Keratinocyte (primary cell): ENCODE measurements at regions not wholly inside any gene's neighbourhood (a gene's known extent, or its start where the extent isn't known, plus 50 kb on each side); places are given as distances from the start of the nearest gene placed in this dataset.

Experiments used
- DNase-seq: peaks from one replicate; pipeline ENCODE4 v3.0.0-alpha.2; 2011; ENCODE audit warnings: low read depth, missing footprints, low spot score
- FAIRE-seq: peaks from 2 replicates; lab custom pipeline; 2011; peaks lifted over from hg19 to GRCh38; lab: Jason Lieb, UNC
- H2AFZ ChIP-seq: 2 replicates; pipeline ENCODE4 v1.6.0; 2012; ENCODE audit warnings: low read length, control low read depth, inconsistent platforms; ENCODE audit not compliant: control insufficient read depth
- H3K27ac ChIP-seq: 2 replicates; pipeline ENCODE4 v1.5.1; 2011; ENCODE audit warnings: low read length; ENCODE audit not compliant: control insufficient read depth, insufficient read depth
- H3K27me3 ChIP-seq: 3 replicates; pipeline ENCODE4 v1.6.0; 2011; ENCODE audit warnings: low read length; ENCODE audit not compliant: control insufficient read depth, insufficient read depth; ENCODE audit errors: extremely low read depth
- H3K36me3 ChIP-seq, 2 experiments: 2 replicates in 1 of 2; 3 replicates in 1 of 2; pipeline ENCODE4 v1.5.1; 2011; ENCODE audit warnings: low read length in 2 of 2, mild to moderate bottlenecking in 1 of 2; ENCODE audit not compliant: control insufficient read depth in 2 of 2, insufficient read depth in 2 of 2; ENCODE audit errors: extremely low read depth in 1 of 2
- H3K4me1 ChIP-seq: 3 replicates; pipeline ENCODE4 v1.5.1; 2011; ENCODE audit warnings: low read length; ENCODE audit not compliant: control insufficient read depth, insufficient read depth; ENCODE audit errors: extremely low read depth
- H3K4me2 ChIP-seq: 3 replicates; pipeline ENCODE4 v1.6.0; 2011; ENCODE audit warnings: low read depth, low read length; ENCODE audit not compliant: control insufficient read depth, insufficient read depth; ENCODE audit errors: extremely low read depth
- H3K4me3 ChIP-seq, 3 experiments: fragments of 200-600 bp in 1 of 3; sonication (generic) in 1 of 3; 2 replicates in 2 of 3; 3 replicates in 1 of 3; pipeline ENCODE4 v1.5.1; 2011 to 2016; ENCODE audit warnings: low read length in 3 of 3, mild to moderate bottlenecking in 3 of 3, control low read depth in 2 of 3, inconsistent platforms in 1 of 3, low read depth in 1 of 3, mixed read lengths in 1 of 3, mixed run types in 1 of 3, moderate library complexity in 1 of 3; ENCODE audit not compliant: control insufficient read depth in 2 of 3, insufficient read depth in 2 of 3; ENCODE audit errors: extremely low read depth in 1 of 3
- H3K79me2 ChIP-seq: 2 replicates; pipeline ENCODE4 v1.6.0; 2012; ENCODE audit warnings: low read length; ENCODE audit not compliant: control insufficient read depth, insufficient read depth
- H3K9ac ChIP-seq: 3 replicates; pipeline ENCODE4 v1.6.0; 2011; ENCODE audit warnings: low read length; ENCODE audit not compliant: control insufficient read depth, insufficient read depth; ENCODE audit errors: extremely low read depth
- H3K9me1 ChIP-seq: 3 replicates; pipeline ENCODE4 v1.6.0; 2011; ENCODE audit warnings: low read length; ENCODE audit not compliant: control insufficient read depth, insufficient read depth; ENCODE audit errors: extremely low read depth
- H3K9me3 ChIP-seq: 2 replicates; pipeline ENCODE4 v1.5.1; 2012; ENCODE audit warnings: low read depth, low read length; ENCODE audit not compliant: control insufficient read depth
- H4K20me1 ChIP-seq: 3 replicates; pipeline ENCODE4 v1.6.0; 2011; ENCODE audit warnings: low read length; ENCODE audit not compliant: control insufficient read depth, insufficient read depth; ENCODE audit errors: extremely low read depth
- CTCF ChIP-seq, 3 experiments: IDR thresholded peaks in 1 of 3; conservative IDR thresholded peaks in 1 of 3; optimal IDR thresholded peaks in 1 of 3; 2 replicates in 2 of 3; 3 replicates in 1 of 3; pipeline versions ENCODE3 to v1.5.1; 2011; ENCODE audit warnings: low read length in 3 of 3, mild to moderate bottlenecking in 3 of 3, moderate library complexity in 2 of 3, control low read depth in 1 of 3, inconsistent platforms in 1 of 3; ENCODE audit not compliant: insufficient read depth in 2 of 3; ENCODE audit errors: extremely low read depth in 1 of 3
- EZH2 ChIP-seq: IDR thresholded peaks from one replicate; pipeline ENCODE4 v1.6.1; 2012; ENCODE audit warnings: inconsistent platforms, mild to moderate bottlenecking, low read length, moderate library complexity
- dilution Hi-C: fragments of 300-500 bp; cut with MboI; formaldehyde crosslinking; loops from one replicate; pipeline ENCODE4 v1.7.0; 2020; ENCODE audit warnings: low sequenced_read_pairs; ENCODE audit not compliant: extremely low pct_ligation_motif_present

DNA sequence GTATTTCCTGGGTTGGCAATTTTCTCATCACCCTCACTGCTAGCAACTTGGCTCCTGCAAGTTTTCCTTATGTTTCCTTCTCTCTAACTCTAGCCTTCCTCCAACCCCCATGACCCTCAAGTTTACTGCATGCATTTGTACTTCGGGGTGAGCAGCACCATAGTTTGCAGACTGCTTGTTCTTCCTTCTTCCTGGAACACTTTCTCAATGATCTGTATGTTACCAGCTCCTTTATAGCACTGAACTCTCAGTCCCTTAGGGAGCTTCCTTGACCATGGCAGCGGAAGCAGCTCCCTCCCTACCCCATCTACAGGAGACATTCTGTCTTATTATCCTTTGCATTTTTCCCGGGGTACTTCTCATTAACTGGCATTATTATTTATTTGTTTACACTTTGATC is 1089.5 kb upstream of the GYPC start:
- no peaks in the 10 kb centered on the region for H3K79me2 ChIP-seq
- H3K9me1 ChIP-seq, result no peaks in the 10 kb centered on the region
- no peak for TF ChIP-seq CTCF (optimal IDR thresholded peaks at IDR 0.05 in 1 of 3, IDR thresholded peaks at IDR 0.05 in 1 of 3, conservative IDR thresholded peaks at IDR 0.05 in 1 of 3; ENCODE audit: extremely low read depth in 1 of 3, insufficient read depth in 2 of 3, low read length in 3 of 3)
- TF ChIP-seq EZH2, result no peak
- no peak overlapping the region for H3K4me2 ChIP-seq
- no peaks in the 10 kb centered on the region for H3K27me3 ChIP-seq
- H2AFZ ChIP-seq, result no peak overlapping the region
- DNase-seq (no peak), FAIRE-seq (no peak)
- dilution Hi-C loops, result no loop called here
- H3K4me1 ChIP-seq, result no peaks in the 10 kb centered on the region
- peaks cover 3% of the 10 kb centered on the region for H3K9me3 ChIP-seq
- no peak overlapping the region for H3K9ac ChIP-seq
- no peaks in the 10 kb centered on the region for H4K20me1 ChIP-seq
- H3K36me3 ChIP-seq, result no peaks in the 10 kb centered on the region
- H3K4me3 ChIP-seq, result no peak overlapping the region
- H3K27ac ChIP-seq, result no peak overlapping the region

DNA sequence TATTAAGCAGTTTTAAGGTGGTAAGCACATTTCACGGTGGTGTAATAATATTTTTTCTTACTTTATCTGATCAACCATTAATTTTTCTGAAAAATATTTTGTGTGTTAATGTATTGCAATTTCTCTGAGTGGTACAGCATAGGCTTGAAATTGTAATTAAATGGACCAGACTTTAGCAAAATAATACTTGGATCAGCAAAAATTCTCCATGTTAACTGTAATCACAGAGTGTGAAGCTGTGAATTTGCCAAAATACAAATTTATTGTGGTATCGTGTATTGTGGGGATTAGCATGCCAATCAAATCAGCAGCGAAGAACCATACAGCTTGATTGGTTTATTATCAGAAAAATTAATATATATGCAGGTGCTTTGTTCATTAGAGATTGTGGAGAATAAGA is 1088.9 kb upstream of the GYPC start:
- H4K20me1 ChIP-seq, result no peaks in the 10 kb centered on the region
- FAIRE-seq, result no peak
- no peaks in the 10 kb centered on the region for H3K27me3 ChIP-seq
- H3K4me2 ChIP-seq, result no peak overlapping the region
- H3K4me3 ChIP-seq, result no peak overlapping the region
- TF ChIP-seq CTCF (optimal IDR thresholded peaks at IDR 0.05 in 1 of 3, IDR thresholded peaks at IDR 0.05 in 1 of 3, conservative IDR thresholded peaks at IDR 0.05 in 1 of 3; ENCODE audit: extremely low read depth in 1 of 3, insufficient read depth in 2 of 3, low read length in 3 of 3) (no peak), EZH2 (no peak)
- dilution Hi-C loops, result no loop called here
- H3K4me1 ChIP-seq, result no peaks in the 10 kb centered on the region
- H3K27ac ChIP-seq, result no peak overlapping the region
- no peaks in the 10 kb centered on the region for H3K9me1 ChIP-seq
- no peak overlapping the region for H3K9ac ChIP-seq
- no peak overlapping the region for H2AFZ ChIP-seq
- H3K79me2 ChIP-seq, result no peaks in the 10 kb centered on the region
- H3K9me3 ChIP-seq, result peaks cover 3% of the 10 kb centered on the region
- no peaks in the 10 kb centered on the region for H3K36me3 ChIP-seq
- no peak for DNase-seq
